ENCODE measurements at regions not wholly inside any gene's neighbourhood (a gene's known extent, or its start where the extent isn't known, plus 50 kb on each side); places are given as distances from the start of the nearest gene placed in this dataset.
A peak's percentile ranks its signal among the peaks of the same experiment; 100 is the strongest.
"Not testable (repeated sequence)": the region's sequence is repeated elsewhere in the genome, so short reads cannot be mapped to it uniquely, and the experiment has no call there.

DNA sequence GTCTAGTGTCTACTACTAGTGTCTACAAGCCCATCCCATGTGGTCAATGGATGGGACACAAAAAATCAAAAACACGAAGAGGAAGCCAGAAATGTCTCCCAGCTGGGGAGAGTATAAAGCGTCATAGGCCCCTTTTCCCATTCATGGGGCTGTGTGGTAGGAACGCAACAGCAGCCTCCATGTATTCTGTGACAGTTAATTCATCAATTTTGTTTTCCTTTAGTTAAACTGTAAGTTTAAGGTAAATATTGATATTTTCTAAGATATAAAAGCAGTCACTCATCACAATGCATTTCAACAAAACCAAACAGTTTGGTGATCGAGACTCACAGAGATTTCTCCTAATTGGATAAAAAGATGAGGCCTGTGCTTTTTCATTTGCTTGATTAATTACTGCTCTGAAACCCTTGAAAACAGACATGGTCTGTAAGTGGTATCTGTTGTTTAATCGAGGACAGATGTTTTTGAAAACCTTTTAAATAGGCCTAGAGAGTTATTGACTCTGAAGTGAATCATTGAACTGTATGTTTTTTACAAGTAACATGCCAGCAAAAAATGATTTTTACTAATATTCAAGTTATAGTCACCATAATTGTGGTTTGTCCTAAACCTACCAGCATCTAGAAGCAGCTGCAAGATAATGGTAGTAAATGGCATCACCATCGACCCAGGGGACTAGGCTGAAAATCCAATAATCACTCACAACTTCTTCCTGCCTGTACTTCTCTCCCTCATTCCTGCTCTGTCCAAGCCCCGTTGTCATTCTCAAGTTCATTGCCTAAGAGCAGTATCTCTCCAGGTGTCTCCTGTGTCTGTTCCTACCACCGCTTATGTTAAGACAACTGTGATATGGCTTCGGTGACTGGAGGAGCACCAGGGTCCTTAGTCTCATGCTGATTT lies 87.7 kb upstream of the SHISA3 start:
- no peak overlapping the region for H3K4me3 Mint-ChIP-seq

GRCh38 chr4:42310358-42310757 lies 86.9 kb upstream of the SHISA3 start:
- Mint-ChIP-seq H3K9me3 (peaks cover 14% of the 10 kb centered on the region), H3K36me3 (ENCODE audit: low read depth) (peaks cover 6% of the 10 kb centered on the region), H3K4me3 (no peak overlapping the region), H3K27me3 (ENCODE audit: low read depth, poor library complexity) (no peaks in the 10 kb centered on the region), H3K4me1 (peaks cover 18% of the 10 kb centered on the region), H3K27ac (no peak overlapping the region)
- no peak for DNase-seq
- no peak for TF ChIP-seq CTCF (IDR thresholded peaks at IDR 0.05)

More for the DNA sequence above, 87.7 kb upstream of the SHISA3 start:
- Mint-ChIP-seq H3K27ac (peak overlapping the region; percentile 21), H3K4me1 (peaks cover 18% of the 10 kb centered on the region), H3K9me3 (peaks cover 14% of the 10 kb centered on the region), H3K27me3 (ENCODE audit: low read depth, poor library complexity) (no peaks in the 10 kb centered on the region), H3K36me3 (ENCODE audit: low read depth) (peaks cover 6% of the 10 kb centered on the region)
- no peak for TF ChIP-seq CTCF (IDR thresholded peaks at IDR 0.05)
- DNase-seq = no peak

- no peak for TF ChIP-seq CTCF (IDR thresholded peaks at IDR 0.05)
- peaks cover 14% of the 10 kb centered on the region for H3K9me3 Mint-ChIP-seq
- no peaks in the 10 kb centered on the region for H3K27me3 Mint-ChIP-seq (ENCODE audit: low read depth, poor library complexity)
- H3K27ac Mint-ChIP-seq = no peak overlapping the region
- H3K4me1 Mint-ChIP-seq = peaks cover 22% of the 10 kb centered on the region
- no peak overlapping the region for H3K4me3 Mint-ChIP-seq
- no peak for DNase-seq
- peaks cover 6% of the 10 kb centered on the region for H3K36me3 Mint-ChIP-seq (ENCODE audit: low read depth)
These were observed 86.5 kb upstream of the SHISA3 start for GRCh38 chr4:42310806-42311205.

DNA sequence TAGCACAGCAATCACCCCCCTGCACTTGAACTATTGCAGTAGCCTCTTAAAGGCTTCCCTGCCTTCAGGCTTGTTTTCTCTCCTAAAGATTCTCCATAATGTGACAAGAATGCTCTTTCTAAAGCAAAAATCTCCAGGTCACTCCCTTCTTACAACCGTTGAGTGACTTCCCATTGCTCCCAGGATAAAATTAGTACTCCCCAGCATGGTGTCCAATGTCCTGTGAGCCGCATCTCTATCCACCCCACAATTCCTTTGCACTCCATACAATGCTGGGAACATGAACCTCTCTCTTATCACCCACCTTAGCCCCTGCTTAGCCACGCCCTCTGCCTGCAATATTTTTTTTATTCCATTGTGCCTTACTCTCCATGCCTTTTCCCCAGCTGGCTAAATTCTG lies 85.7 kb upstream of the SHISA3 start:
- peaks cover 14% of the 10 kb centered on the region for H3K9me3 Mint-ChIP-seq
- peaks cover 29% of the 10 kb centered on the region for H3K4me1 Mint-ChIP-seq
- H3K36me3 Mint-ChIP-seq (ENCODE audit: low read depth) = peaks cover 6% of the 10 kb centered on the region
- H3K27me3 Mint-ChIP-seq (ENCODE audit: low read depth, poor library complexity) = no peaks in the 10 kb centered on the region
- no peak overlapping the region for H3K4me3 Mint-ChIP-seq
- no peak overlapping the region for H3K27ac Mint-ChIP-seq
- no peak for DNase-seq
- no peak for TF ChIP-seq CTCF (IDR thresholded peaks at IDR 0.05)

DNA sequence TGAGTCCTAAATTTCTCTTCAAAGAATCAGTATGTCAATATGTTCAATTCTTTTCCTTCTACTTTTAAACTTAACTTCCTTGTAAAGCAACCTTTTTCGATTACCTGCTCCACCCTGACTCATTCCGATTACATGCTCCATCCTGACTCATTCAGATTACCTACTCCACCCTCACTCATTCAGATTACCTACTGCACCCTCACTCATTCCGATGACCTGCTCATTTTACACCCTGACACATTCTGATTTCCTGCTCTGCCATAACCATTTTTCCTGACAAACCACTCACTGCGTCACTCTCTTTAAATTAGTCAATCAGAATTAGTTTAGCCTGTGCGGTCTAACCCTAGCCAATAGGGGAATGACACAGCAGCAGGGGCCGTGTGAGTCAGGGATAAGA lies 83.9 kb upstream of the SHISA3 start:
- H3K36me3 Mint-ChIP-seq (ENCODE audit: low read depth); H3K27me3 Mint-ChIP-seq (ENCODE audit: low read depth, poor library complexity); DNase-seq; H3K4me3 Mint-ChIP-seq: not testable (repeated sequence)
- peaks cover 14% of the 10 kb centered on the region for H3K9me3 Mint-ChIP-seq
- peaks cover 34% of the 10 kb centered on the region for H3K4me1 Mint-ChIP-seq
- H3K27ac Mint-ChIP-seq = peak overlapping the region; percentile 19

GRCh38 chr4:42313872-42314271 lies 83.4 kb upstream of the SHISA3 start:
- TF ChIP-seq CTCF (IDR thresholded peaks at IDR 0.05) = no peak
- H3K9me3 Mint-ChIP-seq = peaks cover 14% of the 10 kb centered on the region
- H3K36me3 Mint-ChIP-seq (ENCODE audit: low read depth) = peaks cover 6% of the 10 kb centered on the region
- peak; percentile 12 for DNase-seq
- peak overlapping the region; percentile 22 for H3K4me3 Mint-ChIP-seq
- H3K4me1 Mint-ChIP-seq = peaks cover 34% of the 10 kb centered on the region
- H3K27me3 Mint-ChIP-seq (ENCODE audit: low read depth, poor library complexity) = peaks cover 5% of the 10 kb centered on the region
- no peak overlapping the region for H3K27ac Mint-ChIP-seq

Measured in nephron progenitor cell (in vitro differentiated cells).